ENCODE measurements at regions not wholly inside any gene's neighbourhood (a gene's known extent, or its start where the extent isn't known, plus 50 kb on each side); places are given as distances from the start of the nearest gene placed in this dataset.

- Histone ChIP-seq H3K4me1 (ENCODE audit: control insufficient read depth in 1 of 2, insufficient read depth in 2 of 2, low read depth in 1 of 2, low read length in 1 of 2) (no peaks in the 10 kb centered on the region), H3K9ac (no peak overlapping the region), H4K20me1 (ENCODE audit: insufficient read depth) (no peaks in the 10 kb centered on the region), H3K36me3 (replicated peaks in 1 of 2; ENCODE audit: control insufficient read depth in 1 of 2, insufficient read depth in 2 of 2, low read length in 1 of 2) (no peaks in the 10 kb centered on the region), H3K9me3 (no peaks in the 10 kb centered on the region), H3K9me2 (no peaks in the 10 kb centered on the region), H3K27ac (ENCODE audit: low read depth in 2 of 2, low read length in 1 of 2) (peak overlapping the region in 1 of 2 experiments; percentile 50; a peak in 1 of 4 replicates), H3F3A (replicated peaks; ENCODE audit: insufficient read depth) (no peaks in the 10 kb centered on the region), H3K4me2 (no peak overlapping the region), H3K27me3 (ENCODE audit: insufficient read depth) (no peaks in the 10 kb centered on the region), H3K79me2 (ENCODE audit: insufficient read depth) (no peaks in the 10 kb centered on the region), H3K4me3 (ENCODE audit: low read depth in 2 of 2, low read length in 1 of 2) (peak overlapping the region in 1 of 2 experiments; percentile 6; a peak in 3 of 4 replicates), H2AFZ (ENCODE audit: low read depth) (peak overlapping the region; percentile 57; the same call in 1 of the 2 replicates)
- peak; percentile 36 for DNase-seq
- ChIA-PET CTCF (interaction anchor here (0.8 to 2.0 kb wide), 10 partner anchors 9 to 71 kb away, joined by 3 to 10 read pairs (median 4); no protein-coding TSS in a partner anchor), POLR2A (no interaction called here)
- WGBS (ENCODE audit: low lambda C conversion rate), result 58% methylated on average over 11 of the region's 11 CpGs
- TF ChIP-seq NRF1 (IDR thresholded peaks at IDR 0.05; ENCODE audit: low read depth, low read length) (no peak), GATA2 (CRISPR knock-in tag; IDR thresholded peaks at IDR 0.05) (no peak), EZH2phosphoT487 (IDR thresholded peaks at IDR 0.05; ENCODE audit: borderline replicate concordance, low read depth) (no peak), ELF1 (IDR thresholded peaks at IDR 0.05) (no peak), TCF12 (IDR thresholded peaks at IDR 0.05) (no peak), TEAD4 (IDR thresholded peaks at IDR 0.05; ENCODE audit: borderline replicate concordance, insufficient read depth) (no peak), MXI1 (IDR thresholded peaks at IDR 0.05; ENCODE audit: low read depth, low read length) (no peak), FOXJ3 (CRISPR knock-in tag; IDR thresholded peaks at IDR 0.05) (no peak), CHD2 (IDR thresholded peaks at IDR 0.05; ENCODE audit: low read length, partially characterized antibody) (peak; percentile 39), MAX (IDR thresholded peaks at IDR 0.05; ENCODE audit: low read depth) (no peak), FOXM1 (IDR thresholded peaks at IDR 0.05; ENCODE audit: low read depth) (no peak), SIN3A (IDR thresholded peaks at IDR 0.05; ENCODE audit: borderline replicate concordance, low read depth, low read length) (no peak), JUND (IDR thresholded peaks at IDR 0.05) (no peak), RFX5 (IDR thresholded peaks at IDR 0.05; ENCODE audit: low read length) (no peak), RXRA (IDR thresholded peaks at IDR 0.05; ENCODE audit: borderline replicate concordance, low read depth) (no peak), MEF2A (IDR thresholded peaks at IDR 0.05; ENCODE audit: borderline replicate concordance, low read depth) (no peak), NFIC (IDR thresholded peaks at IDR 0.05; ENCODE audit: borderline replicate concordance) (no peak; the same call in 1 of the 2 replicates), IRF3 (IDR thresholded peaks at IDR 0.05; ENCODE audit: low read depth, low read length) (no peak), ZBTB33 (IDR thresholded peaks at IDR 0.05; ENCODE audit: borderline replicate concordance, low read depth) (no peak), TAF1 (IDR thresholded peaks at IDR 0.05; ENCODE audit: borderline replicate concordance, low read depth, low read length) (no peak), RAD21 (IDR thresholded peaks at IDR 0.05; ENCODE audit: low read length) (peak; percentile 66), RCOR1 (IDR thresholded peaks at IDR 0.05; ENCODE audit: low read length) (no peak), CTCF (IDR thresholded peaks at IDR 0.05) (peak; percentile 40)
- TF ChIP-seq, protein P1, sequence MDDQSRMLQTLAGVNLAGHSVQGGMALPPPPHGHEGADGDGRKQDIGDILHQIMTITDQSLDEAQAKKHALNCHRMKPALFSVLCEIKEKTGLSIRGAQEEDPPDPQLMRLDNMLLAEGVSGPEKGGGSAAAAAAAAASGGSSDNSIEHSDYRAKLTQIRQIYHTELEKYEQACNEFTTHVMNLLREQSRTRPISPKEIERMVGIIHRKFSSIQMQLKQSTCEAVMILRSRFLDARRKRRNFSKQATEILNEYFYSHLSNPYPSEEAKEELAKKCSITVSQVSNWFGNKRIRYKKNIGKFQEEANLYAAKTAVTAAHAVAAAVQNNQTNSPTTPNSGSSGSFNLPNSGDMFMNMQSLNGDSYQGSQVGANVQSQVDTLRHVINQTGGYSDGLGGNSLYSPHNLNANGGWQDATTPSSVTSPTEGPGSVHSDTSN (IDR thresholded peaks at IDR 0.05), result no peak
- TF ChIP-seq, protein P2, sequence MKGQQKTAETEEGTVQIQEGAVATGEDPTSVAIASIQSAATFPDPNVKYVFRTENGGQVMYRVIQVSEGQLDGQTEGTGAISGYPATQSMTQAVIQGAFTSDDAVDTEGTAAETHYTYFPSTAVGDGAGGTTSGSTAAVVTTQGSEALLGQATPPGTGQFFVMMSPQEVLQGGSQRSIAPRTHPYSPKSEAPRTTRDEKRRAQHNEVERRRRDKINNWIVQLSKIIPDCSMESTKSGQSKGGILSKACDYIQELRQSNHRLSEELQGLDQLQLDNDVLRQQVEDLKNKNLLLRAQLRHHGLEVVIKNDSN (IDR thresholded peaks at IDR 0.05; ENCODE audit: borderline replicate concordance, low read depth), result no peak
Measured at GRCh38 chrX:131812847-131813825, 210.0 kb upstream of the STK26 start.

Measured in SK-N-SH (cell line).